Keratinocyte (primary cell): ENCODE measurements at regions not wholly inside any gene's neighbourhood (a gene's known extent, or its start where the extent isn't known, plus 50 kb on each side); places are given as distances from the start of the nearest gene placed in this dataset.

Source experiments
- DNase-seq: peaks from one replicate; pipeline ENCODE4 v3.0.0-alpha.2; 2011; ENCODE audit warnings: low read depth, missing footprints, low spot score
- FAIRE-seq: peaks from 2 replicates; lab custom pipeline; 2011; peaks lifted over from hg19 to GRCh38; lab: Jason Lieb, UNC
- H2AFZ ChIP-seq: 2 replicates; pipeline ENCODE4 v1.6.0; 2012; ENCODE audit warnings: low read length, control low read depth, inconsistent platforms; ENCODE audit not compliant: control insufficient read depth
- H3K27ac ChIP-seq: 2 replicates; pipeline ENCODE4 v1.5.1; 2011; ENCODE audit warnings: low read length; ENCODE audit not compliant: control insufficient read depth, insufficient read depth
- H3K27me3 ChIP-seq: 3 replicates; pipeline ENCODE4 v1.6.0; 2011; ENCODE audit warnings: low read length; ENCODE audit not compliant: control insufficient read depth, insufficient read depth; ENCODE audit errors: extremely low read depth
- H3K36me3 ChIP-seq, 2 experiments: 2 replicates in 1 of 2; 3 replicates in 1 of 2; pipeline ENCODE4 v1.5.1; 2011; ENCODE audit warnings: low read length in 2 of 2, mild to moderate bottlenecking in 1 of 2; ENCODE audit not compliant: control insufficient read depth in 2 of 2, insufficient read depth in 2 of 2; ENCODE audit errors: extremely low read depth in 1 of 2
- H3K4me1 ChIP-seq: 3 replicates; pipeline ENCODE4 v1.5.1; 2011; ENCODE audit warnings: low read length; ENCODE audit not compliant: control insufficient read depth, insufficient read depth; ENCODE audit errors: extremely low read depth
- H3K4me2 ChIP-seq: 3 replicates; pipeline ENCODE4 v1.6.0; 2011; ENCODE audit warnings: low read depth, low read length; ENCODE audit not compliant: control insufficient read depth, insufficient read depth; ENCODE audit errors: extremely low read depth
- H3K4me3 ChIP-seq, 3 experiments: fragments of 200-600 bp in 1 of 3; sonication (generic) in 1 of 3; 2 replicates in 2 of 3; 3 replicates in 1 of 3; pipeline ENCODE4 v1.5.1; 2011 to 2016; ENCODE audit warnings: low read length in 3 of 3, mild to moderate bottlenecking in 3 of 3, control low read depth in 2 of 3, inconsistent platforms in 1 of 3, low read depth in 1 of 3, mixed read lengths in 1 of 3, mixed run types in 1 of 3, moderate library complexity in 1 of 3; ENCODE audit not compliant: control insufficient read depth in 2 of 3, insufficient read depth in 2 of 3; ENCODE audit errors: extremely low read depth in 1 of 3
- H3K79me2 ChIP-seq: 2 replicates; pipeline ENCODE4 v1.6.0; 2012; ENCODE audit warnings: low read length; ENCODE audit not compliant: control insufficient read depth, insufficient read depth
- H3K9ac ChIP-seq: 3 replicates; pipeline ENCODE4 v1.6.0; 2011; ENCODE audit warnings: low read length; ENCODE audit not compliant: control insufficient read depth, insufficient read depth; ENCODE audit errors: extremely low read depth
- H3K9me1 ChIP-seq: 3 replicates; pipeline ENCODE4 v1.6.0; 2011; ENCODE audit warnings: low read length; ENCODE audit not compliant: control insufficient read depth, insufficient read depth; ENCODE audit errors: extremely low read depth
- H3K9me3 ChIP-seq: 2 replicates; pipeline ENCODE4 v1.5.1; 2012; ENCODE audit warnings: low read depth, low read length; ENCODE audit not compliant: control insufficient read depth
- H4K20me1 ChIP-seq: 3 replicates; pipeline ENCODE4 v1.6.0; 2011; ENCODE audit warnings: low read length; ENCODE audit not compliant: control insufficient read depth, insufficient read depth; ENCODE audit errors: extremely low read depth
- EZH2 ChIP-seq: IDR thresholded peaks from one replicate; pipeline ENCODE4 v1.6.1; 2012; ENCODE audit warnings: inconsistent platforms, mild to moderate bottlenecking, low read length, moderate library complexity
- dilution Hi-C: fragments of 300-500 bp; cut with MboI; formaldehyde crosslinking; loops from one replicate; pipeline ENCODE4 v1.7.0; 2020; ENCODE audit warnings: low sequenced_read_pairs; ENCODE audit not compliant: extremely low pct_ligation_motif_present
- TF ChIP-seq, protein P1 (sequence below), 3 experiments: IDR thresholded peaks in 1 of 3; conservative IDR thresholded peaks in 1 of 3; optimal IDR thresholded peaks in 1 of 3; 2 replicates in 2 of 3; 3 replicates in 1 of 3; pipeline versions ENCODE3 to v1.5.1; 2011; ENCODE audit warnings: low read length in 3 of 3, mild to moderate bottlenecking in 3 of 3, moderate library complexity in 2 of 3, control low read depth in 1 of 3, inconsistent platforms in 1 of 3; ENCODE audit not compliant: insufficient read depth in 2 of 3; ENCODE audit errors: extremely low read depth in 1 of 3

- no peak overlapping the region for H3K27ac ChIP-seq
These were observed 497.9 kb upstream of the SGO1 start for GRCh38 chr3:20683910-20684309.

DNA sequence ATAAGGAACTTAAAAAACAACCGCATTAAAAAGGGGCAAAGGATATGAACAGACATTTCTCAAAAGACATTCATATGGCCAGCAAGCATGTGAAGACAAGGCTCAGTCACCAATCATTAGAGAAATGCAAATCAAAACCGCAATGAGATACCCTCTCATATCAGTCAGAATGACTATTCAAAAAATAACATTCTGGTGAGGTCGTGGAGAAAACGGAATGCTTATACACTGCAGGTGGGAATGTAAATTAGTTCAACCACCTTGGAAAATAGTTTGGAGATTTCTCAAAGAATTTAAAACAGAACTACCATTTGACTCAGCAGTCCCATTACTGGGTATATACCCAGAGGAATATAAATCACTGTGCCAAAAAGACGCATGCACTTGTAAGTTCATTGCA, 496.6 kb upstream of the SGO1 start:
- Histone ChIP-seq H2AFZ (no peak overlapping the region), H3K9me3 (no peaks in the 10 kb centered on the region), H4K20me1 (no peaks in the 10 kb centered on the region), H3K27ac (no peak overlapping the region), H3K9ac (no peak overlapping the region), H3K36me3 (no peaks in the 10 kb centered on the region), H3K9me1 (no peaks in the 10 kb centered on the region), H3K4me3 (no peak overlapping the region), H3K4me1 (no peaks in the 10 kb centered on the region), H3K27me3 (no peaks in the 10 kb centered on the region), H3K79me2 (no peaks in the 10 kb centered on the region), H3K4me2 (no peak overlapping the region)
- DNase-seq = no peak
- no peak for FAIRE-seq
- TF ChIP-seq, protein P1, sequence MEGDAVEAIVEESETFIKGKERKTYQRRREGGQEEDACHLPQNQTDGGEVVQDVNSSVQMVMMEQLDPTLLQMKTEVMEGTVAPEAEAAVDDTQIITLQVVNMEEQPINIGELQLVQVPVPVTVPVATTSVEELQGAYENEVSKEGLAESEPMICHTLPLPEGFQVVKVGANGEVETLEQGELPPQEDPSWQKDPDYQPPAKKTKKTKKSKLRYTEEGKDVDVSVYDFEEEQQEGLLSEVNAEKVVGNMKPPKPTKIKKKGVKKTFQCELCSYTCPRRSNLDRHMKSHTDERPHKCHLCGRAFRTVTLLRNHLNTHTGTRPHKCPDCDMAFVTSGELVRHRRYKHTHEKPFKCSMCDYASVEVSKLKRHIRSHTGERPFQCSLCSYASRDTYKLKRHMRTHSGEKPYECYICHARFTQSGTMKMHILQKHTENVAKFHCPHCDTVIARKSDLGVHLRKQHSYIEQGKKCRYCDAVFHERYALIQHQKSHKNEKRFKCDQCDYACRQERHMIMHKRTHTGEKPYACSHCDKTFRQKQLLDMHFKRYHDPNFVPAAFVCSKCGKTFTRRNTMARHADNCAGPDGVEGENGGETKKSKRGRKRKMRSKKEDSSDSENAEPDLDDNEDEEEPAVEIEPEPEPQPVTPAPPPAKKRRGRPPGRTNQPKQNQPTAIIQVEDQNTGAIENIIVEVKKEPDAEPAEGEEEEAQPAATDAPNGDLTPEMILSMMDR (optimal IDR thresholded peaks at IDR 0.05 in 1 of 3, IDR thresholded peaks at IDR 0.05 in 1 of 3, conservative IDR thresholded peaks at IDR 0.05 in 1 of 3; ENCODE audit: extremely low read depth in 1 of 3, insufficient read depth in 2 of 3, low read length in 3 of 3) = no peak
- no peak for TF ChIP-seq EZH2
- dilution Hi-C loops = no loop called here

More at GRCh38 chr3:20683910-20684309, 497.9 kb upstream of the SGO1 start:
- H3K4me2 ChIP-seq = no peak overlapping the region
- no peaks in the 10 kb centered on the region for H3K79me2 ChIP-seq
- no peak overlapping the region for H2AFZ ChIP-seq
- no peak overlapping the region for H3K4me3 ChIP-seq
- no peak overlapping the region for H3K9ac ChIP-seq
- no peaks in the 10 kb centered on the region for H4K20me1 ChIP-seq
- no peaks in the 10 kb centered on the region for H3K27me3 ChIP-seq
- no peaks in the 10 kb centered on the region for H3K36me3 ChIP-seq
- no peaks in the 10 kb centered on the region for H3K9me1 ChIP-seq
- FAIRE-seq = no peak
- no peaks in the 10 kb centered on the region for H3K4me1 ChIP-seq
- H3K9me3 ChIP-seq = peaks cover 2% of the 10 kb centered on the region
- dilution Hi-C loops = no loop called here
- TF ChIP-seq EZH2 = no peak
- TF ChIP-seq, protein P1 (optimal IDR thresholded peaks at IDR 0.05 in 1 of 3, IDR thresholded peaks at IDR 0.05 in 1 of 3, conservative IDR thresholded peaks at IDR 0.05 in 1 of 3; ENCODE audit: extremely low read depth in 1 of 3, insufficient read depth in 2 of 3, low read length in 3 of 3) = no peak
- no peak for DNase-seq
